NCI-H1092 treated with DMSO at 0.1 percent for 48 hours (cell line): ENCODE measurements at regions not wholly inside any gene's neighbourhood (a gene's known extent, or its start where the extent isn't known, plus 50 kb on each side); places are given as distances from the start of the nearest gene placed in this dataset.
"Not testable (repeated sequence)": the region's sequence is repeated elsewhere in the genome, so short reads cannot be mapped to it uniquely, and the experiment has no call there.

Experiments used
- DNase-seq: peaks from one replicate; lab custom pipeline; 2025; lab: John Stamatoyannopoulos, UW

DNA sequence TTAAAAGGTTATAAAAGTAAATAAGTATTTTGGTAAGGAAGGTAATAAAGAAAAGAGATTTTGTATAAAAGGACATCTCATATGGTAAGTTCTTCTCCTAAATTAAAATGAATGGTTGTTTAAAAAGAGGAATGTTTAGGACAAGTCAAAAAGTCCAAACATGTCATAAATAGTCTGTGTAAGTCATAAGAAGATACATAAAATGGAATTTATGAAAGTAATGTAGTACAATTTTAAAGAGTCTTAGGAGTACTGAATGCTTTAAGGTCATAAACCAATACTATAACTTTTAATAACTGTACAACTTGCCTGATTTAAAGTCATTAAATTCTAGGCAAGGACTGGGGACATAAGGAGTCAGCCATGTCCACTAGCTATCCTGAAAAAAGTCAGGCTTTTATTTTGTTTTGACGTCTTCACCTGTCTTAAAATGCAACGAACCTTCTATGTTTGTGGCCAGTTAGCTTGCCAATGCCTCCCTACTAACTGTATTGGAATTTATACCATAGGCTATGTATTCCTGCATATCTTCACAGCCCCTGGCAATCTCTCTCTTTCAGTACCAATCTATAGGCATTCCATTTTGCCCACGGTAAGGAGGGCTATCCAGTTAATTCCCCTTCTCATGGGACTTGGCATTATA lies 312.3 kb upstream of the LRRTM4 start:
- no peak for DNase-seq

DNA sequence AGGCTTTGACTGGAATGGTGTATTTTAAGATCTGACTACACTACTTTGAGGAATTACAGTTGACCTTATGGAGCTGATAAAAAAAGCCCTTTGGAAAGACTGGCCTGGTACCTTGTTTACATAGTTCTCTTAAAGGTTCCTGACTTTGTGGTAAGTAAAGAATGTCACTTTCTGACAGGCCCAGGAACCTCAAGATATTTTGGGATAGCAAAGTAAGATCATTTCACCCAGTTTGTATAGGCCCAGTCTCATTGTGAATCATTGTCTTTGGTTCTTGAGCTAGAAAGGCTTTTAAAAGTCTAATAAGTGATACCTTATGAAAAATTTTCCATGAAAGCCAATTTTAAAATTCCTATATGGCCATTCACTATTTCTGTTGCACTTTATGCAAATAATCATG lies 316.3 kb upstream of the LRRTM4 start:
- no peak for DNase-seq

- DNase-seq = no peak
Observed at GRCh38 chr2:77839102-77839501, 316.9 kb upstream of the LRRTM4 start.

- no peak for DNase-seq
Observed at GRCh38 chr2:77862120-77862519, 339.9 kb upstream of the LRRTM4 start.

DNA sequence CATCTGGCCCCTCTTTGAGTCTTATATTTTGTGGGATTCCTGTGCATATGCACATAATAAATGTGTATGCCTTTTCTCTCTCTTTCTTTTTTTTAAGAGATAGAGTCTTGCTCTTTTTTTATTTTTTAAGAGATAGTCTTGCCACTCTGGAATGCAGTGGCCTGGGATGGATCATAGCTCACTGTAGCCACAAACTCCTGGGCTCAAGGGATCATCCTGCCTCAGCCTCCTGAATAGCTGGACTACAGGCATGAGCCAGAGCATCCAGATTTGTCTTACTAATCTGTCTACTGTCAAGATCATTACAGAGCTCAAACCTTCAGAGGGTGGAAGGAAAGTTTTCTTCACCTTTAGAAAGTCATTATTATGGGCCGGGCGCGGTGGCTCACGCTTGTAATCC lies 342.2 kb upstream of the LRRTM4 start:
- no peak for DNase-seq

GRCh38 chr2:77866661-77867060 lies 344.5 kb upstream of the LRRTM4 start:
- DNase-seq = no peak

GRCh38 chr2:77867146-77867545 lies 345.0 kb upstream of the LRRTM4 start:
- DNase-seq = no peak

GRCh38 chr2:77873506-77873905 lies 351.3 kb upstream of the LRRTM4 start:
- no peak for DNase-seq

DNA sequence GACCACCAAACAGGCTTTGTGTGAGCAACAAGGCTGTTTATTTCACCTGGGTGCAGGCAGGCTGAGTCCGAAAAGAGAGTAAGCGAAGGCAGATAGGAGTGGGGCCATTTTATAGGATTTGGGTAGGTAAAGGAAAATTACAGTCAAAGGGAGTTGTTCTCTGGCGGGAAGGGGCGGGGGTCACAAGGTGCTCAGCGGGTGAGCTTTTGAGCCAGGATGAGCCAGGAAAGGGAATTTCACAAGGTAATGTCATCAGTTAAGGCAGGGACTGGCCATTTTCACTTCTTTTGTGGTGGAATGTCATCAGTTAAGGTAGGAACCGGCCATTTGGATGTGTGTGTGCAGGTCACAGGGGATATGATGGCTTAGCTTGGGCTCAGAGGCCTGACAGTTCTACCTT lies 378.0 kb upstream of the LRRTM4 start:
- DNase-seq = not testable (repeated sequence)

- no peak for DNase-seq
Observed at GRCh38 chr2:77910136-77910535, 388.0 kb upstream of the LRRTM4 start.

- DNase-seq = no peak
Observed at GRCh38 chr2:77920838-77921366, 398.7 kb upstream of the LRRTM4 start.

- DNase-seq = no peak
Observed at GRCh38 chr2:77922567-77922966, 400.4 kb upstream of the LRRTM4 start.

DNA sequence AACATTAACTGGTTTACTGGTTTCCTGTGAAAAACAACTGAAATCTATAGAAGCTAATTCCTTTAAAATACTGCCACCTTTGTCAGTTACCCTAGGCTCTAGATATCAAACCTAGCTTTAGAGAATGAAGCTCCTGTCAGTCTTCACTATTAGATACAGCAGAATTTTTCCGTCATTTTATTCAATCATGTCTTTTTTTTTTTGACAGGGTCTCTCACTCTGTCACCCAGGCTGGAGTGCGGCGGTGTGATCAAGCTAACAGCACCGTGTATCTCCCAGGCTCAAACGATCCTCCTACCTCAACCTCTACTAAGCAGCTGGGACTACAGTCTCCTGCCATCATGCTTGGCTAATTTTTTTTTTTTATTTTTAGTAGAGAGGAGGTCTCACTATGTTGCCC lies 415.2 kb upstream of the LRRTM4 start:
- no peak for DNase-seq

DNA sequence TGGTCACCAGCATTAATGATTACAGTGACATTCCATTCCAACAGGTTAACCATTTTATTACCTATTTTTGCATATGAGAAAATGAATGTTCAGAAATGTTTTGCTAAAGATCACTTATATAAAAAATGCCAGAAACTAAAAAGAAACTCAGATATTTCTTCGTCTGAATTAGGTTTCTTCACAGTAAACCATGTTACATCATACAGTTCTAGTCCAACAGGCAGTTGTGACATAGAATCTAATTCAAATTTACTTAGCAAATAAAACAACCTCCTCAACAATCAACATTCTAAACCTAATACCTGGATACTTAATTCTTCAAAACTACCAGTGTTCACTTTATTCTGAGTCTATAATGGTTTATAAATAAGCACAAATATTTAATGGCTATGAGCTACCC lies 416.3 kb upstream of the LRRTM4 start:
- DNase-seq = no peak

- no peak for DNase-seq
Observed at GRCh38 chr2:77939370-77939769, 417.2 kb upstream of the LRRTM4 start.

DNA sequence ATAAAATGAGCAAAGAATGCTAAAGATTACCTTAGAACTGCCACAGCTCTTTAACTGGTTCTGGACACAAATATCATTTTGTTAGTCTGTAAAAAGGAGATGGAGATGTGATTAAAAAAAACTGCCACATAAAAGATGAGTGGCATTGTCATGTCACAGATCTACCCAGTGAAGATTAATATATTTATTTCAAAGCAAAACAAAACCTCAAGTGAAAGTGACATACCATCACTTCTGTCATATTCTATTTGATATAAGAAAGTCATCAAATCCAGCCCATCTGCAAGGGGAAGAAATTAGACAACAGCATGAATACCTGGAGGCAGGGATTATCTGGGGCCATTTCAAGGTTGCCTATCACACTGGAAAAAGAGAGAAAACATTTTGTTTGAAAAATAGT lies 417.6 kb upstream of the LRRTM4 start:
- no peak for DNase-seq

GRCh38 chr2:77954931-77955330 lies 432.8 kb upstream of the LRRTM4 start:
- no peak for DNase-seq

DNA sequence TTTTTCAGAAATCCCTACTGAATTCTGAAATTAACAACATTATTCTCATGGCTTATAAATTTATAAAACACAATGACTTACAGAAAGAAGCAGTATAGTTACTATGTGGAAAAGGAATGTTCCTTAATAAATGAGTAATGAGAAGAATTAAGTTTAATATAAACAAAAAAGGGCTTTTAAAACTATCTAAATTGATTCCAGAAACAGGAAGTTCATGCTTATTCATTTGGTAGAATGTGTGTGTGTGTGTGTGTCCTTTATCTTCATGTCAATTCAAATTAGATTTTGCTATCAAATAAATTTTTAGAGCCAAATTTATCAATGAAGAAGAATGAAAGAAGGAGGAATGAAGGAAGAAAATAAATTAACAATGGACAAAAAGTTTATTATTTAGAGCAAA lies 440.8 kb upstream of the LRRTM4 start:
- DNase-seq = no peak

DNA sequence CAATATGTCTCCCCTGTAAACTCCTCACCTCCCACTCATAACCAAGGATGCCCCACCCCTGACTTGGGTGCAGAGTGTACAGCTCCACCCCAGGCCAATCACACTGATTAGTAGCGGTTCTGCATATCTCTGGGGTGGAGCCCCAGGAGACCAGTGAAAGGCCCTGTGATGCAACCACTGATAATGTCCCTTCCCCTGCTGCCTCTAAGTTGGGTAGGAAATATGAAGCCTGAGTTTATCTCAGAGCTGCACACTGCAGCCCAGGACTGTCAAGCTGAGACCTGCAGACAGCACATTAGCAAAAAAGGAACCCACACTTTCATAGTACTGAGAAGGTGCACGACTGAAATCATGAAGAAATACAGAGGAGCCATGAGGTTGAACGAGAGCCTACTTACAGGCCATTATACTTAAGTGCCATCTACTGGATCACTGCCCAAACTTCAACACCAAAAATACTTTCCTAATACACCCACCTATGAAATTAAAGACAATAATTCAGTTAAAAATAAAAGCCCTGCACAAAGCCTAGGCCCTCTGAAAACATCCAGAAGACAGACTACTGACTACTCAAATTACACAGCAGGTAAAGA lies 455.4 kb upstream of the LRRTM4 start:
- no peak for DNase-seq

DNA sequence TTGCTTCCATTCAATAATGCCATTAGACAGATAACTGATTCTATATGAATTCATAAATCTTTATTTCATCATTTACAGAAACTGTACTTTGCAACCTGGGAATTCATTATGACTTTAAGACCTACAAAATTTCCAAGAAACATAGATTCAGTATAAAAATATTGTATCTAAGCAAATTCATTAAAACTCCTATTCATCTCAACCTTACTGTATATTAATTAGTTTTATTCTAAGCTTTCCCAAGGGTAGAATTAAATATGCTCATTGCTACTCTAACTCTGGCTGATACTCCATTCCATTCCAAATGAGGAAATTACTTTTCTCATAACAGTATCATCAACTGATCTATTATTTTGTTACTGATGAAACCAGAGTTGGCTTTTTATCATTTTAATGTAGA lies 473.0 kb upstream of the LRRTM4 start:
- no peak for DNase-seq

- DNase-seq = no peak
Observed at GRCh38 chr2:77999376-77999775, 477.2 kb upstream of the LRRTM4 start.

DNA sequence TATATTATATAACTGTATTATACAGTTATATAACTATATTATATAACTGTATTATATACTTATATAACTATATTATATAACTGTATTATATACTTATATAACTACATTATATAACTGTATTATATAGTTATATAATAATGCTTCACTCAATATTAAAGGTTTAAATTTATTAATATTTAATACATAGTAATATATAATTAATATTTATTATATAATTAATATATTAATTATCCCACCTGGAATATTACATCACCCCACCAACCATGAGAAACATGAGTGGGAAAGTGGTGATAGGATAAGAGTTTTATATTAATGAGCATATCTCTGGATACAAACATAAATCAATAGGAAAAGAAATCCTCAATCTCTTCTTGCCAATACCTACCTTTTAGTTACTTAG lies 487.1 kb upstream of the LRRTM4 start:
- no peak for DNase-seq

- no peak for DNase-seq
Observed at GRCh38 chr2:78011251-78011650, 489.1 kb upstream of the LRRTM4 start.

DNA sequence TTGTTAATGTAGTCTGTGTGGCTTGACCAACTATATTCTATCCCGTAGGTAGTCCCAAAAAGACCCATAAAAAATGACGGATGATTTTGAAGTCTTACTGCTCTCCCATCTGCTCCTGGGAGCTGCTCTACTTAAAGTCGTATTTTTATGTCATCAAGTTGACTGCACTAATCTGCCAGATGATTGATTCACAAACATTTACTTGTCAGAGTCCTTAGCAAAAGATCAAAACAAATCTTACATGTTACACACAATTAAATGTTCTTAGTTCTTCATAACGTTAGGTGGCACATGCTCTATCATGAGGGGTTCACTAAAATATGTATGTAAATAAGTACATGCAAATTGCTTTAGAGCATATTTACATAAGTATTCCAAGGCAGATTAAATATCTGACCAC lies 498.3 kb upstream of the LRRTM4 start:
- no peak for DNase-seq
